T-cell (primary cell): ENCODE measurements at regions not wholly inside any gene's neighbourhood (a gene's known extent, or its start where the extent isn't known, plus 50 kb on each side); places are given as distances from the start of the nearest gene placed in this dataset.

ENCODE experiments used
- ATAC-seq, 4 experiments: fragments of 200-7000 bp in 3 of 4; fragments of 150-1000 bp in 1 of 4; cut with Tn5 transposase; replicated peaks in 1 of 4; 1 replicate in 3 of 4; 2 replicates in 1 of 4; pipeline ENCODE4 v1.10.0; 2021; ENCODE audit warnings: moderate library complexity in 3 of 4, mild to moderate bottlenecking in 2 of 4, moderate number of reproducible peaks in 1 of 4
- CTCF ChIA-PET, 2 donors: fragments of 300-600 bp; sonication (Branson Sonifier 250); formaldehyde crosslinking; loops; one replicate each; lab custom pipeline; 2022; ENCODE audit warnings: antibody characterized with exemption in 2 of 2; lab: Charles Lee
- POLR2A ChIA-PET, 2 donors: fragments of 300-600 bp; sonication (Branson Sonifier 250); formaldehyde crosslinking; loops; one replicate each; lab custom pipeline; 2022; ENCODE audit warnings: antibody characterized with exemption in 2 of 2; lab: Charles Lee
- DNase-seq, 35 experiments: peaks; one replicate each; pipeline versions ENCODE4 v3.0.0 to v3.0.0-alpha.2; 2013 to 2023
- H3K27ac ChIP-seq: one replicate; pipeline ENCODE4 v1.5.1; 2013; ENCODE audit warnings: low read length
- H3K27me3 ChIP-seq, 2 experiments: replicated peaks in 1 of 2; 1 replicate in 1 of 2; 2 replicates in 1 of 2; pipeline versions ENCODE4 v1.6.1 to v1.7.0; 2013; ENCODE audit warnings: low read length in 1 of 2, mixed read lengths in 1 of 2; ENCODE audit not compliant: control insufficient read depth in 2 of 2, insufficient read depth in 2 of 2; ENCODE audit errors: extremely low read depth in 1 of 2
- H3K36me3 ChIP-seq, 2 donors: 1 replicate in 1 of 2; 2 replicates in 1 of 2; pipeline versions ENCODE4 v1.6.1 to v1.7.0; 2013; ENCODE audit warnings: low read length in 1 of 2; ENCODE audit not compliant: control insufficient read depth in 2 of 2, insufficient read depth in 1 of 2; ENCODE audit errors: extremely low read depth in 1 of 2
- H3K4me1 ChIP-seq, 2 experiments: 1 replicate in 1 of 2; 2 replicates in 1 of 2; pipeline versions ENCODE4 v1.6.1 to v1.7.0; 2013; ENCODE audit warnings: low read length in 2 of 2, mixed read lengths in 1 of 2; ENCODE audit not compliant: insufficient read depth in 2 of 2, control insufficient read depth in 1 of 2; ENCODE audit errors: extremely low read depth in 1 of 2
- H3K4me3 ChIP-seq, 2 donors: 1 replicate in 1 of 2; 2 replicates in 1 of 2; pipeline versions ENCODE4 v1.5.1 to v1.7.0; 2013; ENCODE audit warnings: mild to moderate bottlenecking in 2 of 2, low read length in 1 of 2, moderate library complexity in 1 of 2; ENCODE audit not compliant: control insufficient read depth in 1 of 2; ENCODE audit errors: extremely low read depth in 1 of 2
- H3K9me3 ChIP-seq: 2 replicates; pipeline ENCODE4 v1.7.0; 2013
- H3K27ac Mint-ChIP-seq, 2 donors: one replicate each; pipeline ENCODE4 v1.8.0; 2020 to 2021; ENCODE audit warnings: mild to moderate bottlenecking in 2 of 2, mixed read lengths in 2 of 2
- H3K27me3 Mint-ChIP-seq, 2 donors: one replicate each; pipeline ENCODE4 v1.8.0; 2021 to 2022; ENCODE audit warnings: mixed read lengths in 2 of 2
- H3K36me3 Mint-ChIP-seq: one replicate; pipeline ENCODE4 v1.8.0; 2021; ENCODE audit warnings: mixed read lengths
- H3K4me1 Mint-ChIP-seq, 3 donors: one replicate each; pipeline ENCODE4 v1.8.0; 2020 to 2022; ENCODE audit warnings: mixed read lengths in 3 of 3, mild to moderate bottlenecking in 1 of 3
- H3K4me3 Mint-ChIP-seq, 3 donors: one replicate each; pipeline ENCODE4 v1.8.0; 2020 to 2022; ENCODE audit warnings: mild to moderate bottlenecking in 3 of 3, mixed read lengths in 3 of 3, moderate library complexity in 3 of 3
- H3K9me3 Mint-ChIP-seq, 3 donors: one replicate each; pipeline ENCODE4 v1.8.0; 2020 to 2022; ENCODE audit warnings: mixed read lengths in 3 of 3
- WGBS: methylation state at CpG from one replicate; pipeline ENCODE4 v1.1.5; 2013; ENCODE audit warnings: missing lambda C conversion rate; ENCODE audit not compliant: insufficient coverage; 5-methylcytosine and 5-hydroxymethylcytosine counted together

DNA sequence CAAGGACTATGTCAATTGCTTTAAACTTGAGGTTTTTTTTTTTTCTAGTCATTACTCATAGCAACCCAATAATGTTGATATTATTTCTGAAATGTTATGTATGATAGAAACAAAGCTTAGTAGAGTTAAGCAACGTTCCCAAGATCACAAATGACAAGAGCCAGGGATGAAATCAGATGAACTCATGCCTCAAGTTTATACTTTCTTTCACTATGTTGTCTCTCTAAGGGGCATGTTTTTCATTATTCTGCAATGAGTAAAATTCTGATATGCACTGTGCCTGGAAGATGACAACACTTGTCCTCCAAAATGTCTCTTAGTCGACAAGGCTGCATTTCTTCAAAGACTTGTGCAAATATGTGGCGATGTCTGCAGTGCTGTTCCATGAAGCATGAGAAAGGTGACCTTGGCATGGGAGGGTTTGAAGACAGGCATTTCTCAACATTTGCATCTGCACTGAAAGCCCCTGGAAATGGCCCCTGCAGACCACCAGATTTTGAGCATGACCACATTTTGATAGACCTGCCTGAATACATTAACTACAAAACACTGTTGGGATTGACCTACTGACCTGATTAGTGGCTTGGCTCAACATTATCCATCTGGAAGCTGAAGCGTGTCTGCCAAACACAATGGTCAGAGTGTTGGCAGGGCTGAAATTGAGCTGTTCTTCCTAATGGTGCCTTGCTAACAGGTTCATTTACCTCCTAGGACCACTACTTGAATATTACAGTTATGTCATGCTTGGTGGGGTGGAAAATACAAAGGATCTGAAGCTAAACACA is 1027.5 kb downstream of the CDH11 start:
- Histone ChIP-seq H3K27me3 (no peaks in the 10 kb centered on the region), H3K36me3 (no peaks in the 10 kb centered on the region), H3K27ac (no peak overlapping the region), H3K4me1 (no peaks in the 10 kb centered on the region), H3K9me3 (no peaks in the 10 kb centered on the region), H3K4me3 (no peak overlapping the region)
- ATAC-seq (no peak), DNase-seq (no peak)
- Mint-ChIP-seq H3K27ac (no peak overlapping the region), H3K27me3 (no peaks in the 10 kb centered on the region), H3K9me3 (peaks cover 10 to 24% (median 22%) of the 10 kb centered on the region in 3 donors), H3K36me3 (no peaks in the 10 kb centered on the region), H3K4me3 (no peak overlapping the region), H3K4me1 (no peaks in the 10 kb centered on the region)
- ChIA-PET CTCF (no interaction called here), POLR2A (no interaction called here)
- WGBS = 92% methylated on average over 2 of the region's 4 CpGs

DNA sequence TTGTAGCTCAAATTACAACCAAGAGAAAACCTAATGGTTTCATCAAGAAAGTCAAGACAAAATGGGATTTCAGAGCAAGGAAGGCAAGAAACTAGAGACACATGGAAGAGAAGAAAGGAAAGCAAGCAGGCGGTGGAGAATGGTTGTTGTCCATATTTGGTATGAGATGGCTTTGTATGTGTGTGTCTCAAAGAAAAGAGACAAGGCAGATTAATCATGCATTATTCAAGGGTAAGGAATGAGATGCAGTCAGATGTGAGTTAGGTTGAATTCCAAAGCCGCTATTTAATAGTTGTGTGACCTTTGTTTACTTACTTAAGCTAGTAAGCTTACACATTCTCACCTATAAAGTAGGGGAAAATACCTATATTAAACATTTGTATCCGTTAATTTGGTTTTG is 1029.6 kb downstream of the CDH11 start:
- H3K4me1 Mint-ChIP-seq = no peaks in the 10 kb centered on the region
- WGBS = 100% methylated on average over 1 of the region's 3 CpGs
- CTCF ChIA-PET = no interaction called here

DNA sequence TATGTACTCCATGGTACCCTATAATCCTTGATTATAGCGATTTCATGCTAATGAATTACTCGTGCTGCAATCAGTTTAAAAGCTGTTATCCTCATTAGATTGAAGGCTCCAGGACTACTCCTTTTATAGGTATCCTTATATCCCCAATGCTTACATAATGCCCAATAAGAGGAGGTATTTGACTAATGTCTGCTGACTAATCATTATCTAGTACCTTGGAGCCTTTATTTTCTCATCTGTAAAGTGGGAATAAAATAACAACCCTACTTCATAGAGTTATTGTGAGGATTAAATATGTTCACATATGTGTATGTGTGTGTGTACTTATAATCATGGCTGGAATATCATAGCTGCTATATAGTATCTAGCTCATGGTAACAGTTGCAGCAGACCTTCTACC is 1031.5 kb downstream of the CDH11 start:
- Histone ChIP-seq H3K4me3 (no peak overlapping the region), H3K27me3 (no peaks in the 10 kb centered on the region), H3K4me1 (no peaks in the 10 kb centered on the region), H3K27ac (no peak overlapping the region), H3K9me3 (no peaks in the 10 kb centered on the region), H3K36me3 (no peaks in the 10 kb centered on the region)
- Mint-ChIP-seq H3K27me3 (no peaks in the 10 kb centered on the region), H3K27ac (no peak overlapping the region), H3K9me3 (peaks cover 14 to 41% (median 38%) of the 10 kb centered on the region in 3 donors), H3K4me3 (no peak overlapping the region), H3K36me3 (no peaks in the 10 kb centered on the region), H3K4me1 (no peaks in the 10 kb centered on the region)
- DNase-seq (no peak), ATAC-seq (no peak)
- POLR2A ChIA-PET = no interaction called here
- no CpG with 5 or more reads among the region's 2 CpGs for WGBS
- CTCF ChIA-PET = interaction anchor here in 1 of 2 donors (0.5 kb wide), 1 partner anchor 1808 kb away, joined by 3 read pairs; no protein-coding TSS in a partner anchor

More for the DNA sequence above, 1029.6 kb downstream of the CDH11 start:
- Mint-ChIP-seq H3K27ac (no peak overlapping the region), H3K36me3 (no peaks in the 10 kb centered on the region), H3K4me3 (no peak overlapping the region), H3K9me3 (peaks cover 14 to 30% (median 30%) of the 10 kb centered on the region in 3 donors), H3K27me3 (no peaks in the 10 kb centered on the region)
- H3K27me3 ChIP-seq = no peaks in the 10 kb centered on the region
- H3K4me1 ChIP-seq = no peaks in the 10 kb centered on the region
- DNase-seq (no peak), ATAC-seq (no peak)
- no peaks in the 10 kb centered on the region for H3K36me3 ChIP-seq
- POLR2A ChIA-PET = no interaction called here
- no peak overlapping the region for H3K27ac ChIP-seq
- H3K4me3 ChIP-seq = no peak overlapping the region
- no peaks in the 10 kb centered on the region for H3K9me3 ChIP-seq

DNA sequence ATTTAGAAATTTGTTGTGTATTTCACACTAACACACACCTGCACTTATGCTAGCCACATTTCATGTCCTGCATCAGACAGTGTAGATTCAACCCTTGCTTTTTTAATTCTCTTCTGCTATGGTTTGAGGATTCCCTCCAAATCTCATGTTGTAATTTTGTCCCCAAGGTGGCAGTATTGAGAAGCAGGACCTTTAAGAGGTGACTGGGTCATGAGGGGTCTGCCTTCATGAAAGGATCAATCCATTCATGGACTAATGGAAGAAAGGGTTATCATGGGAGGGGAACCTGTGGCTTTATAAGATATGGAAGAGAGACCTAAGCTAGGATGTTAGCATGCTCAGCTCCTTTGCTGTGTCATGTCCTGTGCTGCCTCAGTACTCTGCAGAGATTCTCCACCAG is 1032.2 kb downstream of the CDH11 start:
- H3K4me1 ChIP-seq = no peaks in the 10 kb centered on the region
- DNase-seq (no peak), ATAC-seq (no peak)
- Mint-ChIP-seq H3K27me3 (no peaks in the 10 kb centered on the region), H3K9me3 (peaks cover 10 to 40% (median 37%) of the 10 kb centered on the region in 3 donors), H3K36me3 (no peaks in the 10 kb centered on the region), H3K27ac (no peak overlapping the region), H3K4me1 (no peaks in the 10 kb centered on the region), H3K4me3 (no peak overlapping the region)
- H3K4me3 ChIP-seq = no peak overlapping the region
- CTCF ChIA-PET = no interaction called here
- no peaks in the 10 kb centered on the region for H3K36me3 ChIP-seq
- POLR2A ChIA-PET = no interaction called here
- no peaks in the 10 kb centered on the region for H3K9me3 ChIP-seq
- H3K27ac ChIP-seq = no peak overlapping the region
- H3K27me3 ChIP-seq = no peaks in the 10 kb centered on the region

- 90% methylated on average over 5 of the region's 5 CpGs for WGBS
These were observed 1033.0 kb downstream of the CDH11 start for GRCh38 chr16:64088838-64089237.

DNA sequence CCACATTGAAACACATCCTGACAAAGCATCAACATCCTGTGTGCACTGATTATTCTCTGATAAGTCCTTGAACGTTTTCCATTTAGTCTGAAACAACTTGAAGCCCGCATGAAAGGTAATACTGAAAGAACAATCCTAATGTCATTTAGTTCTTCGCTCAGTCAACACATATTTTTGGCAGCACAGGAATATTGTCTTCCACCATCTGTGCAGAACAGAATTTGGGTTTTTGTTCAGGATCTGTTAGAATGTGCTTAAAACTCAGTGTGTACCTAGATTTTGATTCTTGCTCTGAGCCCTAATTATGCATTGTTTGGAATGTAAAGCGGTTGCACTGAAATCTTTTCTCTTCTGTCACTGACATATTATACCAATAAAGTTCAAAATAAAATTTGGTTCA is 1036.6 kb downstream of the CDH11 start:
- no peak for ATAC-seq
- Mint-ChIP-seq H3K4me1 (no peaks in the 10 kb centered on the region), H3K27me3 (no peaks in the 10 kb centered on the region), H3K4me3 (no peak overlapping the region), H3K27ac (no peak overlapping the region), H3K36me3 (no peaks in the 10 kb centered on the region), H3K9me3 (peaks cover 4 to 37% (median 27%) of the 10 kb centered on the region in 3 donors)
- ChIA-PET POLR2A (no interaction called here), CTCF (no interaction called here)
- no peak overlapping the region for H3K27ac ChIP-seq
- no peaks in the 10 kb centered on the region for H3K36me3 ChIP-seq
- 58% methylated on average over 3 of the region's 4 CpGs for WGBS
- no peak for DNase-seq
- H3K27me3 ChIP-seq = no peaks in the 10 kb centered on the region
- H3K9me3 ChIP-seq = no peaks in the 10 kb centered on the region
- no peak overlapping the region for H3K4me3 ChIP-seq
- H3K4me1 ChIP-seq = no peaks in the 10 kb centered on the region

More at GRCh38 chr16:64088838-64089237, 1033.0 kb downstream of the CDH11 start:
- H3K27ac ChIP-seq = no peak overlapping the region
- CTCF ChIA-PET = no interaction called here
- ATAC-seq (no peak), DNase-seq (no peak)
- no peak overlapping the region for H3K4me3 ChIP-seq
- Mint-ChIP-seq H3K27me3 (no peaks in the 10 kb centered on the region), H3K36me3 (no peaks in the 10 kb centered on the region), H3K4me3 (no peak overlapping the region), H3K9me3 (peaks cover 10 to 36% (median 31%) of the 10 kb centered on the region in 3 donors), H3K4me1 (no peaks in the 10 kb centered on the region), H3K27ac (no peak overlapping the region)
- H3K9me3 ChIP-seq = no peaks in the 10 kb centered on the region
- H3K36me3 ChIP-seq = no peaks in the 10 kb centered on the region
- no peaks in the 10 kb centered on the region for H3K27me3 ChIP-seq
- POLR2A ChIA-PET = no interaction called here
- H3K4me1 ChIP-seq = no peaks in the 10 kb centered on the region
